ENCODE measurements at regions not wholly inside any gene's neighbourhood (a gene's known extent, or its start where the extent isn't known, plus 50 kb on each side); places are given as distances from the start of the nearest gene placed in this dataset.
"Not testable (repeated sequence)": the region's sequence is repeated elsewhere in the genome, so short reads cannot be mapped to it uniquely, and the experiment has no call there.

- no peak overlapping the region for H3K4me3 ChIP-seq
- 89 to 100% (median 89%) methylated on average over 1 of the region's 1 CpG for WGBS, 5 donors
- no peak for TF ChIP-seq POLR2A (IDR thresholded peaks at IDR 0.05)
- no peak for TF ChIP-seq POLR2AphosphoS5 (IDR thresholded peaks at IDR 0.05)
- TF ChIP-seq, protein P1, sequence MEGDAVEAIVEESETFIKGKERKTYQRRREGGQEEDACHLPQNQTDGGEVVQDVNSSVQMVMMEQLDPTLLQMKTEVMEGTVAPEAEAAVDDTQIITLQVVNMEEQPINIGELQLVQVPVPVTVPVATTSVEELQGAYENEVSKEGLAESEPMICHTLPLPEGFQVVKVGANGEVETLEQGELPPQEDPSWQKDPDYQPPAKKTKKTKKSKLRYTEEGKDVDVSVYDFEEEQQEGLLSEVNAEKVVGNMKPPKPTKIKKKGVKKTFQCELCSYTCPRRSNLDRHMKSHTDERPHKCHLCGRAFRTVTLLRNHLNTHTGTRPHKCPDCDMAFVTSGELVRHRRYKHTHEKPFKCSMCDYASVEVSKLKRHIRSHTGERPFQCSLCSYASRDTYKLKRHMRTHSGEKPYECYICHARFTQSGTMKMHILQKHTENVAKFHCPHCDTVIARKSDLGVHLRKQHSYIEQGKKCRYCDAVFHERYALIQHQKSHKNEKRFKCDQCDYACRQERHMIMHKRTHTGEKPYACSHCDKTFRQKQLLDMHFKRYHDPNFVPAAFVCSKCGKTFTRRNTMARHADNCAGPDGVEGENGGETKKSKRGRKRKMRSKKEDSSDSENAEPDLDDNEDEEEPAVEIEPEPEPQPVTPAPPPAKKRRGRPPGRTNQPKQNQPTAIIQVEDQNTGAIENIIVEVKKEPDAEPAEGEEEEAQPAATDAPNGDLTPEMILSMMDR (IDR thresholded peaks at IDR 0.05 in 8 of 11, conservative IDR thresholded peaks at IDR 0.05 in 3 of 11): no peak
Measured at GRCh38 chr4:12375805-12376204, 947.1 kb upstream of the HS3ST1 start.

GRCh38 chr4:12365869-12366268, 937.2 kb upstream of the HS3ST1 start:
- intact Hi-C loops (cut with DNase I; ENCODE audit: low total_unique reads); H3K4me1 ChIP-seq; H3K36me3 ChIP-seq; H3K4me3 ChIP-seq; DNase-seq; H3K27me3 ChIP-seq (replicated peaks in 1 of 7); H3K27ac ChIP-seq: not testable (repeated sequence)
- 80 to 92% (median 83%) methylated on average over 7 of the region's 7 CpGs for WGBS, 5 donors
- H3K9me3 ChIP-seq: peaks cover 0 to 24% (median 11%) of the 10 kb centered on the region in 8 donors

More at GRCh38 chr4:12375805-12376204, 947.1 kb upstream of the HS3ST1 start:
- no peaks in the 10 kb centered on the region for H3K4me1 ChIP-seq
- H3K27ac ChIP-seq: no peak overlapping the region
- DNase-seq: no peak
- no peaks in the 10 kb centered on the region for H3K36me3 ChIP-seq
- intact Hi-C loops (cut with DNase I; ENCODE audit: low total_unique reads): no loop called here
- H3K27me3 ChIP-seq (replicated peaks in 1 of 7): no peaks in the 10 kb centered on the region
- H3K9me3 ChIP-seq: no peaks in the 10 kb centered on the region

GRCh38 chr4:12360391-12360790, 931.7 kb upstream of the HS3ST1 start:
- Histone ChIP-seq H3K4me3 (no peak overlapping the region), H3K27ac (no peak overlapping the region), H3K4me1 (no peaks in the 10 kb centered on the region), H3K9me3 (peaks cover 0 to 15% (median 4%) of the 10 kb centered on the region in 8 donors), H3K27me3 (replicated peaks in 1 of 7) (no peaks in the 10 kb centered on the region), H3K36me3 (no peaks in the 10 kb centered on the region)
- no peak for DNase-seq
- 91 to 98% (median 94%) methylated on average over 1 of the region's 1 CpG for WGBS, 5 donors
- TF ChIP-seq POLR2A (IDR thresholded peaks at IDR 0.05) (no peak), POLR2AphosphoS5 (IDR thresholded peaks at IDR 0.05) (no peak)
- TF ChIP-seq, protein P1 (IDR thresholded peaks at IDR 0.05 in 8 of 11, conservative IDR thresholded peaks at IDR 0.05 in 3 of 11): no peak
- intact Hi-C loops (cut with DNase I; ENCODE audit: low total_unique reads): no loop called here

DNA sequence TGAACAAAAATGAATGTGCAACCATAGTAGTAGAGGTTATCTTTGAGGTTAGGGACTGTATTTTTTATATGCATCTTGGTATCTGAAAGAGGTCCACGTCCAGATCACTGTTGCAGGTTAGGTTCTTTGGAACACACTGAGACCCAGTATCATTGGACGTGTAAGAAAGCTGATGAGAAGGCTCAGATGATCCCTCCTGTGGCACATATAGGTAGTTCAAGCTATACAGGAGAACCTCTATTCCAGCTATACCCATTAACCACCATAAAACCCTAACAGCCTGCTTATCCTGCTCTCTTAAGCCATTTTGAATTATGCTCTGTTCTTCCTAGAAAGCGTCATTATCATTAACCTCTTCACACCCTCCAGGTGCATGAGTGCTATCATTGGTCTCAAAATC, 930.7 kb upstream of the HS3ST1 start:
- Histone ChIP-seq H3K27ac (no peak overlapping the region), H3K4me3 (no peak overlapping the region), H3K36me3 (no peaks in the 10 kb centered on the region), H3K4me1 (no peaks in the 10 kb centered on the region), H3K9me3 (peaks cover 0 to 8% (median 1%) of the 10 kb centered on the region in 8 donors), H3K27me3 (replicated peaks in 1 of 7) (no peaks in the 10 kb centered on the region)
- no peak for TF ChIP-seq POLR2A (IDR thresholded peaks at IDR 0.05)
- TF ChIP-seq, protein P1 (IDR thresholded peaks at IDR 0.05 in 8 of 11, conservative IDR thresholded peaks at IDR 0.05 in 3 of 11): no peak
- TF ChIP-seq POLR2AphosphoS5 (IDR thresholded peaks at IDR 0.05): no peak
- DNase-seq: no peak
- 59 to 73% (median 65%) methylated on average over 3 of the region's 3 CpGs for WGBS, 5 donors
- intact Hi-C loops (cut with DNase I; ENCODE audit: low total_unique reads): no loop called here

- H3K4me1 ChIP-seq; H3K36me3 ChIP-seq; H3K27ac ChIP-seq; H3K4me3 ChIP-seq; DNase-seq; intact Hi-C loops (cut with DNase I; ENCODE audit: low total_unique reads); H3K27me3 ChIP-seq (replicated peaks in 1 of 7): not testable (repeated sequence)
- H3K9me3 ChIP-seq: peaks cover 0 to 30% (median 17%) of the 10 kb centered on the region in 8 donors
- 84 to 94% (median 89%) methylated on average over 2 of the region's 2 CpGs for WGBS, 5 donors
Measured at GRCh38 chr4:12333083-12333482, 904.4 kb upstream of the HS3ST1 start.
